SK-N-SH (cell line): ENCODE measurements at regions not wholly inside any gene's neighbourhood (a gene's known extent, or its start where the extent isn't known, plus 50 kb on each side); places are given as distances from the start of the nearest gene placed in this dataset.

Experiments
- POLR2AphosphoS5 ChIP-seq: IDR thresholded peaks from 2 replicates; pipeline ENCODE4 v1.6.1; 2012; ENCODE audit warnings: low read depth, low read length
- YY1 ChIP-seq: IDR thresholded peaks from 2 replicates; pipeline ENCODE4 v1.4.0; 2012; ENCODE audit warnings: low read depth, mild to moderate bottlenecking
- TF ChIP-seq, protein P1 (sequence below): fragments of 200-600 bp; sonication (generic); IDR thresholded peaks from 2 replicates; pipeline ENCODE4 v1.6.1; 2017; ENCODE audit warnings: antibody characterized with exemption, mild to moderate bottlenecking, moderate library complexity

DNA sequence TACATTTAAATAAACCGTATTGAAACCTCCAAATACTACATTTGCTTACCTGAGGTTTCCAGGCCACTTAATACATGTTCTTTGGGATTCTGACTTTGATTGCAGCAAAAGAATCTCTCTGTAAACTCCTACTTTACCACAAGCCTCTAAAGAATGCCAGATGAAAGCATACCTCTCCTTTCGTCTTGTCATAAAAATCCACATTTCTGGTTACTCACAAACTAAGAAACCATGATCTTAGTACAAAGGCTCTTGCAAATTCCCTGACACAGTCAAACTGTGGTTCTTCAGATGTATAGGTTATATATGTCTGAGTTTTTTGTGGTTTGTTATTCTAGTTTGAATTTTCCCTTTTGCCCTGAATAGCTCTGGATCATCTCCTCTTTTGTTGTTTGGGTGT is 188.4 kb downstream of the RAP2B start:
- TF ChIP-seq, protein P1, sequence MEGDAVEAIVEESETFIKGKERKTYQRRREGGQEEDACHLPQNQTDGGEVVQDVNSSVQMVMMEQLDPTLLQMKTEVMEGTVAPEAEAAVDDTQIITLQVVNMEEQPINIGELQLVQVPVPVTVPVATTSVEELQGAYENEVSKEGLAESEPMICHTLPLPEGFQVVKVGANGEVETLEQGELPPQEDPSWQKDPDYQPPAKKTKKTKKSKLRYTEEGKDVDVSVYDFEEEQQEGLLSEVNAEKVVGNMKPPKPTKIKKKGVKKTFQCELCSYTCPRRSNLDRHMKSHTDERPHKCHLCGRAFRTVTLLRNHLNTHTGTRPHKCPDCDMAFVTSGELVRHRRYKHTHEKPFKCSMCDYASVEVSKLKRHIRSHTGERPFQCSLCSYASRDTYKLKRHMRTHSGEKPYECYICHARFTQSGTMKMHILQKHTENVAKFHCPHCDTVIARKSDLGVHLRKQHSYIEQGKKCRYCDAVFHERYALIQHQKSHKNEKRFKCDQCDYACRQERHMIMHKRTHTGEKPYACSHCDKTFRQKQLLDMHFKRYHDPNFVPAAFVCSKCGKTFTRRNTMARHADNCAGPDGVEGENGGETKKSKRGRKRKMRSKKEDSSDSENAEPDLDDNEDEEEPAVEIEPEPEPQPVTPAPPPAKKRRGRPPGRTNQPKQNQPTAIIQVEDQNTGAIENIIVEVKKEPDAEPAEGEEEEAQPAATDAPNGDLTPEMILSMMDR = no peak
- TF ChIP-seq YY1 (no peak), POLR2AphosphoS5 (no peak)
